ENCODE measurements at regions not wholly inside any gene's neighbourhood (a gene's known extent, or its start where the extent isn't known, plus 50 kb on each side); places are given as distances from the start of the nearest gene placed in this dataset.
"Not testable (repeated sequence)": the region's sequence is repeated elsewhere in the genome, so short reads cannot be mapped to it uniquely, and the experiment has no call there.

DNA sequence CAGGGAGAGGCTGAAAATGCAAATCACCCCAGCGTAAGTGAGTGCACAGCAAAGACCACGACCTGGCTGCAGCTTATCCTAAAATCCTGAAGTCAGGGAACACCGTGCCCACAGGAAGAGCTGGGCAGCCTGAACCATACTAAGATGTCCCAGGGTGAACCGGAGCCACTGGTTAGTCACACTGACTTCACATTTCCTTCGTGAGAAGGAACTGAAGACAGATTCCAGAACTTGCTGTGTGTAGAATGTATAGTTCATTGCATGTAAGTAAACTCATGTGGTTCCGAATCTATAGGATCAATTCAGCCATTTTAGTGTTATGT, 84.6 kb upstream of the NDUFV2 start:
- peak; percentile 68 for DNase-seq (ENCODE audit: low spot score)

DNA sequence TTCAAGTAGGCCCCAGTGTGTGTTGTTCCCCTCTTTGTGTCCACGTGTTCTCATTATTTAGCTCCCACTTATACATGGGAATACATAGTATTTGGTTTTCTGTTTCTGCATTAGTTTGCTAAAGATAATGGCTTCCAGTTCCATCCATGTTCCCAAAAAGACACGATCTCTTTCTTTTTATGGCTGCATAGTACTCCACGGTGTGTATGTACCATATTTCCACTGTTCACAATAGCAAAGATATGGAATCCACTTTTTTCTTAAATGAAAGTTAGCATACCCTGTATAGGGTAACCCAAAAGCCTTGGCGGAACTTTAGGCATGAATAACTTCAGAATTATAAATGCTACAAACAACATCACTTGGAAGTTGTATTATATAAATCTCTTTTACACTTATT, 83.4 kb upstream of the NDUFV2 start:
- no peak for DNase-seq (ENCODE audit: low spot score)

DNA sequence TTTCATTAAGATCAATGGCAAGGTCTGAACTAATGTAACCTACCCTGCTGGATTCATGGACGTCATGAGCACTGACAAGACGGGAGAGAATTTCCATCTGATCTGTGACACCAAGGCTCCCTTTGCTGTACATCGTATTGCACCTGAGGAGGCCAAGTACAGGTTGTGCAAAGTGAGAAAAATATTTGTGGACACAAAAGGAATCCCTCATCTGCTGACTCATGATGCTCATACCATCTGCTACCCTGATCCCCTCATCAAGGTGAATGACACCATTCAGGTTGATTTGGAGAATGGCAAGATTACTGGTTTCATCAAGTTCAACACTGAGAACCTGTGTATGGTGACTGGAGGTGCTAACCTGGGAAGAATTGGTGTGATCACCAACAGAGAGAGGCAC, 82.3 kb upstream of the NDUFV2 start:
- DNase-seq (ENCODE audit: low spot score): no peak

DNA sequence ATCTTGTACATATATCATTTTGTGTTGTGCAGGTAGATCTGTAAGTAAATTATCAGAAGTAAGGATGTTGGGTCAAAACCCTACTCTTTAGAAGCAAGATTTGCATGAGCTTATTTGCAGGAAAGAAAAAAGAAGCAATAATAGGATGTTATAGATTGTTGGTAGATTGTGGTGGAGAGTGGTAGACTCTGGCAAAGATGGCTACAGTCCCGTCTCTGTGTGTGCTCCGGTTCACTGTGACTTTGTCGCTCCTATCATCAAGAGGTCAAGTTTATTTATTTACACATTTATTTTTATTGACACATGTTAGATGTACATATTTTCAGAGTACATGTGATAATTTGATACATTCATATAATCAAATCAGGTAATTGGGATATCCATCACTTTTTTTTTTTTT, 81.0 kb upstream of the NDUFV2 start:
- DNase-seq (ENCODE audit: low spot score): no peak

DNA sequence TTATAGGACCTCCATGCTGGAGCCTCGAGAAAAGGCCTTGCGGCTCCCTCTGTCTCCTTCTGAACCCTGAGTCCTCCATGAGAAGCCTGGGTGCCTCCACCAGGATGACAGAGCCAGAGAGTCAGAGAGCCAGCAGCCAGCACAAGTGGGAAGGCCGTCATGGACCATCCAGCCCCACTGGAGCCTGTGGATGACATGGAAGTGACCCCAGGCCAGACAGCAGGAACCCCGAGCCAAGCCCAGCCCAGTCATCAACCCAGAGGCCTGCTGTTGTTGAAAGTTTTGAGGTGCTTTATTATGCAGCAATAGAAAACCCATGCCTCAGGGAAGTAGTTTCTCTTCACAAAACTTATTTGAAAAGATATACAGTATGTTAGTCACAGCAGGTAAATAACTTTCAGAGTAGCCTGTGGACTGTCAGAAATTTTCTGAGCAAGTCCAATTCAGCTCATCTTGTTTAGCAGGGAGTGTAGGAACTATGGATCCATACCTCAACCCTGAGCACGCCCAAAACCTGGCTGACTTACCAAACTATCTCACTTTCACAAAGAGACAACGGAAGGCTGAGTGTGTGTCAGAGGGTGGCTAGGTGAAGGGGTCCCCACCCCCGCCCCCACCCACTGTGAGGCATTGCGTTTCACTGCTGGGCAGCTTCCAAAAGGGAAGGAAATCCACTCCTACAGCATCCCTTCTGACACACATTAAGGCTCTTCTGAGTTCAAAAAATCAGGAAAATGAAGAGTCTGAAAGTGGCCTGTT, 79.9 kb upstream of the NDUFV2 start:
- no peak for DNase-seq (ENCODE audit: low spot score)

DNA sequence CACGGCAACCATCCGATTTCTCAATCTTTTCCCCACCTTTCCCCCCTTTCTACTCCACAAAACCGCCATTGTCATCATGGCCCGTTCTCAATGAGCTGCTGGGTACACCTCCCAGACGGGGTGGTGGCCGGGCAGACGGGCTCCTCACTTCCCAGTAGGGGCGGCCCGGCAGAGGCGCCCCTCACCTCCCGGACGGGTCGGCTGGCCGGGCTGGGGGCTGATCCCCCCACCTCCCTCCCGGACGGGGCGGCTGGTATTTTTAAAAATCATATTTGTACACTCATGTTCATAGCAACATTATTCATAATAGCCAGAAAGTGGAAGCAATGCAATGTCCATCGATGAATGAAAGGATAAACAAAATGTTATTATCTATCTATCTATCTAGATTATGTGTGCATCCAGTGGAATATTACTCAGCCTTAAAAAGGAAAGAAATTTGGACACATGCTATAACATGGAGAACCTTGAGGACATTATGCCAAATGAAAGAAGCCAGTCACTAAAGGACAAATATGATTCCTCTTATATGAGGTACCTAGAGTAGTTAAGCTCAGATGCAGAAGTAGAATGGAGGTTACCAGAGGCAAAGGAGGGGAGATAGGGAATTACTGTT, 78.4 kb upstream of the NDUFV2 start:
- DNase-seq (ENCODE audit: low spot score): not testable (repeated sequence)

DNA sequence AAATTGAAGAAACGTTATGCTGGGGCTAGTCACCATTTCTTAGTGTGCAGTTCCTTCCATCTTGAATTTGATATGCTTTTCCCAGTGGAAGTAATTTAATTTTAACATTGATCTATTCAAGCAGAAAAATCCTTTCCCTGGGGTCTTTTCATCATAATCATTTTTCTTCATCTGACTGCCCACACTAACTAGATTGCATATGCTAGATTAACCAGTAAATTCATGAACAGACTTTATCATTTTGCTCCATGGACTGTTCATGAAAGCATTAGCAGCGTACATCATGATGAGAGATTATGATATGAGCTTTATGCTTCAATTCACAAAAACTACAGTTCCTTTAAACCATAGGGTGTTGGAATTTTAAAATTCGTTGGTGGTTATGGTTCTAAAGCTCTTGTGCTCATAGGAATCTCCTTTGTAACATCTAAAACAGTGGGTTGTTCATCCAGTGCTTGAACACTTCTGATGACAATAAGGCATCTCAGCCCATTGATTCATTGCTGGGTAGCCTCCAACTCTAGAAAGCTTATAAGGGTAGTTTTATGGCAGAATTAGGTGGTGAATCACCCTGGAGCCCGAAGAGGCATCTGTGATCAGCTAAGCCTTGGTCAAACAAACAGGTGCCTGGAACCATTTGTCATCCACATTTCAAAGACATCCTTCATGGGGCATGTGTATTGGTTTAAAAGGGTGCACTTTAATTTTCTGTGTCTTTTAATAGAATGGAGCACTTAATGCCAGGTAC, 77.2 kb upstream of the NDUFV2 start:
- peak; percentile 55 for DNase-seq (ENCODE audit: low spot score)

DNA sequence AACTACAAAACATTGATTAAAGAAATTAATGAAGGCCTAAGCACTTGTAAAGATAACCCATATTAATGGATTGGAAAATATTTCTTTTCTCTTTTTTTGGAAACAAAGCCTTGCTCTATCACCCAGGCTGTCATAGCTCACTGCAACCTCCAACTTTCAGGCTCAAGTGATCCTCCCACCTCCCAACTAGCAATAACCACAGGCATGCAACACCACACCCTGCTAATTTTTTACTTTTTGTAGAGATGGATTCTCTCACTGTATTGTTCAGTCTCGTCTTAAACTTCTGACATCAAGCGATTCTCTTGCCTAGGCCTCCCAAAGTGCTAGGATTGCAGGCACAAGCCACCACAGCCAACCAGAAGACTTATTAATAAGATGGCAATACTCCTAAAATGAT, 73.4 kb upstream of the NDUFV2 start:
- peak; percentile 50 for DNase-seq (ENCODE audit: low spot score)

DNA sequence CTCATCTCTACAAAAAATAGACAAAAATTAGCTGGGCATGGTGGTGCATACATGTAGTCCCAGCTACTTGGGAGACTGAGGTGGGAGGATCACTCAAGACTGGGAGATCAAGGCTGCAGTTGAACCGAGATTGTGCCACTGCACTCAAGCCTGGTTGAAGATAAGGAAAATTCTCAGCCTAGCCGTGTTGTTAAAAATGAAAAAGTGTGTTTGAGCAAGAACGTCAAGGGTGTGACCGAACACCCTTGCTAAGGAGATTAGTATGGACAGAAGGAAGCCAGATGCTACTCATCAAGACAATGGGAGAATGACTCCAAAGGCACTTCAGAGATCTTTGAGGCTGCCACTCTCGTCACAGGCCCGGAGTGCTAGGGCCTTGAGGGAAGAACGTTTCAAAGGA, 70.0 kb upstream of the NDUFV2 start:
- no peak for DNase-seq (ENCODE audit: low spot score)

DNA sequence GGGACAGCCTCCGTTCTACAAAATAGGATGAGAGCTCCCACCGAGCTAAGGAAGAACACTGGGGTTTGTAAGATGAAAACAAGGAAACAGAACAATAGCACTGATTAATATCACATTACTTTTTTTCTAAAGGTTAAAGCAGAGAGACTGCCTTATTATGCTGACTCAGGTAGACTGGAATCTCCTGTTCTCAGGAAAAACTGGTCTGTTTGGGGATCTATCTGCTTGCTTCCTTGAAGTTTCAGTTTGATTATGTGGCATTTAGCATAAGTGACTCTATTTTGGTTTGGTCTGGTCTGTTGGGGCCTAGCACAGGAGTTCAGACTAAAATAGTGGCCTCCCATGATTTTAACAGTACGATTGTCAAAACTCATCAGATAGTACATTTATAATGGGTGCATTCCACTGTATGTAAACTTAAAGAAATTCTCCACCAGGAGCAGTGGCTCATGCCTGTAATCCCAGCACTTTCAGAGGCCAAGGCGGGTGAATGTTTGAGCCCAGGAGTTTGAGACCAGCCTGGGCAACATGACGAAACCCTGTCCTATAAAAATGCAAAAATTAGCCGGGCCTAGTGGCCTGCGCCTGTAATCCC, 64.1 kb upstream of the NDUFV2 start:
- DNase-seq (ENCODE audit: low spot score): no peak

DNA sequence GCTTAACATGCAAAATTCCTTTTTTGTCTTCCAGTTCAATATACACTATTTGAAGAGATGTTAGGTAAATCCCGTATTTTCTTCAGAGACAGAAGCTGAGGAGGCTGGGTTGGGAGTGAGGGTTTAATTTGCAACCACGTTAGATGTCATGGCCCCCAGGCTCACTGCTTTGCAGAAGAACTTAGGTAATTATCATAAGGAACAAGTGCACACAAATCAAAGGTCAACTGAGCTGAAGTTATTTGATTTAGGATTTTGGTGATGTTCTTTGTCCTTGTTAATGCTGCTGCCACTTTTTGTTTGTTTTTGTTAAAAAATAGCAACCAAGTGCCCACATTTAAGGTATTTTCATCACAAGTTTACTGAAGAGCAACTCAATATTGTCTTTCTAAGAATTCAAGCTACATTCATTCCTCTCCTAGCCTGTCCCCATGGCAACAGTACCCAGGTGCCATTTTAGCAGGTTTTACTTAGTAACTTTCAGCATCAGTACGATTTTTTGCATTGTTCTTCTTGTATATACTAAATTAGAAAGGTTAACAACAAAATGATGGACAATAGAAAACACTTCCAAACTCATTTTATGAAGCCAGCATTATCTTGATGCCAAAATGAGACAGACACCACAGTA, 62.9 kb upstream of the NDUFV2 start:
- DNase-seq (ENCODE audit: low spot score): no peak

DNA sequence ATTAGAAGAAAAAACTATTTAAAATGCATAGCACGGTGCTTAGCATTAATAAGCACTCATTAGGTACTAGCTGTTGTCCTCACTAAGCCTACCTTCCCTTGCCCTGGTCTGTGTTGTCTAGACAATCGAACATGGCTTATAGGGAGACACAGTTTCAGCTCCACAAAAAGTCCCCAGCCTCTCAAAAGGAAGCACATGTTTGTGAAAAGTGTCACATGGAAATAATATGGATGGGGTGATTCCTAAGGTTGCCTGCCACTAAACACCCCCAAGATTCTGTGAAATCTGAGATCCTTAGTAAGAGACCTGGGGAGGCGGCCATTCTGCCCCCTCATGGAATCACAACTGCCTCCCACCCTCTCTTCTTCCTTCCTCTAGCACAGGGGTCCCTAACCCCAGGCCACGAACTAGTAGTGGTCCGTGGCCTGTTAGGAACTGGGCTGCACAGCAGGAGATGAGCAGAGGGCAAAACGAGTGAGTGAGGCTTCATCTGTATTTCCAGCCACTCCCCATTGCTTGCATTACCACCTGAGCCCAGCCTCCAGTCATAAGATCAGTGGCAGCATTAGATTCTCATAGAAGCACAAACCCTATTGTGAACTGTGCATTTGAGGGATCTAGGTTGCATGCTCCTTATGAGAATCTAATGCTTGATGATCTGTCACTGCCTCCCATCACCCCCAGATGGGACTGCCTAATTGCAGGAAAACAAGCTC, 59.6 kb upstream of the NDUFV2 start:
- no peak for DNase-seq (ENCODE audit: low spot score)

DNA sequence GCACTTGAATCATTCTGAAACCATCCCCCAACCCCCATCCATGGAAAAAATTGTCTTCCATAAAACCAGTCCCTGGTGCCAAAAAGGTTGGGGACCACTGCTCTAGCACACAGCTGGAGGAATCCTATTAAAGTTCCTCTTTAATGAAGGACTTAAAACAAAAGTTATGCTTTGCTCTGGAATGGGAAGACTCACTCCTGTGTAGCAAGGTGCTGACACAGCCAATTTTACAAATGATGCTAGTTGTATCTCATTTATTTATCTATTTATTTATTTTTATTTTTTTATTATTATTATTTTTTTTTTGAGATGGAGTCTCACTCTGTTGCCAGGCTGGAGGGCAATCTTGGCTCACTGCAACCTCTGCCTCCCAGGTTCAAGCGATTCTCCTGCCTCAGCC, 58.9 kb upstream of the NDUFV2 start:
- no peak for DNase-seq (ENCODE audit: low spot score)

DNA sequence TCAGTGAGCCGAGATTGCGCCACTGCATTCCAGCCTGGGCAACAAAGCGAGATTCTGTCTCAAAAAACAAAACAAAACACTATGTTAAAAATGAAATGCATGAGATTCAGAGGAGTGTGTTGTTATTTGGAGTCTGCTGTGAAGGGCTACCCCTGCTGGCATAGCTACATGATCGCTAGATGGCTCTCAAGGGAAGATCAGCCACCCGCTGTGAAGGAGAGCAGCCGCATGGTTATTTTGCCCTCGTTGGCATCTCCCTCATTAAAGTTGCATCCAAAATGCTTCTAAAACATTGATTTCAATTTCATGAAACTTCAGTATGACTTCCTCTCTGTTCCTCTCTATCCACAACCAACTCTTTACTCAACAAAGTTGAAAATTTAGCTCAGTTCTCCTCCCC, 54.8 kb upstream of the NDUFV2 start:
- DNase-seq (ENCODE audit: low spot score): peak; percentile 21

DNA sequence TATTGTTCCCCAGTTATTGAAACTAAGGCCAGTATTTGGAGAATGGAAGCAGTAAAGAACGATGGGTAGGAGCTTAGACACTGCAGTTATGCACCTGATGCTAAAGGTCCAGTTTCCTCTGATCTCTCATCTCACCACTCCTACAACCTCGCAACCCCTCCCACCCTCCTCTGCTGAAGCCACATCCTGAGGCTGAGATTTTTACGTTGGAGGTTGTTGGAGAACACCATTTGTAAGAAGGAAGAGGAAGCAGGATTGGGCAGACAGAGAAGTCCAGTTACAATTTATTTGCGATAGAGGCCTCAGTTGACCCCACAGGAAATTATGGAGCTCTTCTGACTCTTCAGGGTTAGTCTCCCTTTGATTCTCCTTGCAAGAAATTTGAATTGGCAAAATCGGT, 54.3 kb upstream of the NDUFV2 start:
- DNase-seq (ENCODE audit: low spot score): no peak

DNA sequence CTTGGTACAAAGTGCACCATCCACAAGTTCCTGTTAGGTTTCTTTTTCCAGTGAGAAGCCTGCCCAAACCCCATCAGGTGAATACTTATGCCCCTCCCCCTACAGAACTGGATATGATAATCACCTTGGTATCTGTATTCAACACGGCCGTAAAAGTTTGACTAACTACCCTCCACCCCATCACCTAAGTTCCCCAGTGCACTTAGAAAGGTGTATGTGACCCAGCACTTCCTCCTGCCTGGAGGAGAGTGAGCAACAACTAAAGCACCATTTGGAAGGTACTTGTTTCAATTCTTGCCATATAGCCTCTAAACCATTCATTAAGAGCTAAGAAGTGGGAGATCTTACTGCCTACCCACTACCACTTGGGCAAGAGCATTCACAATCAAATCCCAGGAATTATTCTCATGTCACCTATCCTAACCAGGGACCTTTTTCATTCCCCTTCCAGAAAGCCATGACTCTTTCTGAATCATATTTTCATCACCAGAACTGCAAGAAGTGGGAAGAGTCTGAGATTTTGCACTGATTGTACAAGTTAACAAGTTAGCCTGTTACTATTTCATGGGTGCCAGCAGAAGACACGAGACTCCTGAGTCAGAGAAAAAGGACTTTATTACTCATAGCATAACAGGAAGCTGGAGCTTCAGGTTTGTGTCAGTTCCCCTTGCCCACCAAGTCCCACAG, 53.5 kb upstream of the NDUFV2 start:
- no peak for DNase-seq (ENCODE audit: low spot score)

DNA sequence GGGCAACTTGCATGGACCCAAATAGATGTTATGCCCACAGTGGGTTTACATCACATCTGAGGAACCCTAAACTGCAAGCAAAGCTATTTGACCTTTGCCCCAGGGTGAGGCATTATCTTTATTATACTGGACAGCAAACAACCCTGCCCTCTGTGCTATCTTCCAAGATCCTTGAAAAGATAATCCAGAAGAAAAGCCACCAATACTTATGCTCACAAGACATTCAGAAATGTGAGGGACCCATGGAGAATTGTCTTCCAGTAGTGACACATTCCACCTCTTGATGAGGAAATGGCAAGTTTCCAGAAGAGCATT, 53.0 kb upstream of the NDUFV2 start:
- DNase-seq (ENCODE audit: low spot score): no peak

DNA sequence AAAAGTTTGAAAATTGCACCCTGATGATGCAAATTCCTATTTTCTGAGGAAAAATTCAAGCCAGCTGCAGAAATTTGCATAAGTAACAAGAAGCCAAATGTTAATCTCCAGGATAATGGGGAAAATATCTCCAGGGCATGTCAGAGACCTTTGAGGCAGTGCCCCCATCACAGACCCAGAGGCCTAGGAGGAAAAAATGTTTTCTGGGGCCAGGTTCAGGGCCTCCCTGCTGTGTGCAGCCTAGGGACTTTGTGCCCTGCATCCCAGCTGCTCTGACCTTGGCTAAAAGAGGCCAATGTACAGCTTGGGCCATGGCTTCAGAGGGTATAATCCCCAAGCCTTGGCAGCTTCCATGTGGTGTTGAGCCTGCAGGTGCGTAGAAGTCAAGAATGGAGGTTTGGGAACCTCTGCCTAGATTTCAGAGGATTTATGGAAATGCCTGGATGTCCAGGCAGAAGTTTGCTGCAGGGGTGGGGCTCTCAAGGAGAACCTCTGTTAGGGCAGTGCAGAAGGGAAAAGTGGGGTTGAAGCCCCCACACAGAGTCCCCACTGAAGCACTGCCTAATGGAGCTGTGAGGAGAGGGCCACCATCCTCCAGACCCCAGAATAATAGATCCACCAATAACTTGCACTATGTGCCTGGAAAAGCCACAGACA, 51.7 kb upstream of the NDUFV2 start:
- DNase-seq (ENCODE audit: low spot score): not testable (repeated sequence)
